AG04449 (cell line): ENCODE measurements at regions not wholly inside any gene's neighbourhood (a gene's known extent, or its start where the extent isn't known, plus 50 kb on each side); places are given as distances from the start of the nearest gene placed in this dataset.

Source experiments
- CTCF ChIA-PET: fragments of 350-600 bp; formaldehyde crosslinking; extraction: SDS; loops from one replicate; lab custom pipeline; 2021; ENCODE audit warnings: antibody characterized with exemption; lab: Yijun Ruan, JAX
- POLR2A ChIA-PET: fragments of 400-600, 350-600 bp; formaldehyde crosslinking; extraction: SDS; loops from one replicate; lab custom pipeline; 2020; ENCODE audit warnings: antibody characterized with exemption, inconsistent platforms; lab: Yijun Ruan, JAX
- DNase-seq: peaks from one replicate; pipeline ENCODE4 v3.0.0-alpha.2; 2010; ENCODE audit warnings: low read depth, low spot score
- H3K4me3 ChIP-seq: 2 replicates; pipeline ENCODE4 v1.5.1; 2011; ENCODE audit warnings: low read depth, mild to moderate bottlenecking, control low read depth, low read length
- TF ChIP-seq, protein P1 (sequence below): IDR thresholded peaks from one replicate; pipeline ENCODE4 v1.5.1; 2011; ENCODE audit warnings: mild to moderate bottlenecking, moderate library complexity, low read length, control low read depth, inconsistent platforms; ENCODE audit not compliant: insufficient read depth; ENCODE audit errors: missing control alignments

DNA sequence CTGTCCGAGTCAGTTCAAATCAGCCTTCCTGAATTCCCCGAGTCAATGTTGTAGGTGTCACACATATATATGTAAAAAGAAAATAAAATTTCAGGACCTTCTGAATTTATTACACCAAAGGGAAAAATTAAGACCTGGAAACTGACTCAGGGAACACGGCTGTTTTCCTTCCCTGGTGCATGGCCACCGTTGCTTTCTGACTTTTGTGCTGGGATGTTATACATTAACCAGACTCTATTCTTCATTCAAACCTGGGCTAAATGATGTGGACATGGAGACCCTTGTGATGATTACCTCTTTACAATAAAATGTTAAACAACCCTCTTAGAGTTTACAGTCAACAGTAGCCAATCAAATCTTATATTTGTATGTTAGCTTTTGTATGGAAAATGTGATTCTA lies 51.4 kb upstream of the PLEKHG1 start:
- POLR2A ChIA-PET, result no interaction called here
- DNase-seq, result no peak
- H3K4me3 ChIP-seq, result no peak overlapping the region
- CTCF ChIA-PET, result no interaction called here
- TF ChIP-seq, protein P1, sequence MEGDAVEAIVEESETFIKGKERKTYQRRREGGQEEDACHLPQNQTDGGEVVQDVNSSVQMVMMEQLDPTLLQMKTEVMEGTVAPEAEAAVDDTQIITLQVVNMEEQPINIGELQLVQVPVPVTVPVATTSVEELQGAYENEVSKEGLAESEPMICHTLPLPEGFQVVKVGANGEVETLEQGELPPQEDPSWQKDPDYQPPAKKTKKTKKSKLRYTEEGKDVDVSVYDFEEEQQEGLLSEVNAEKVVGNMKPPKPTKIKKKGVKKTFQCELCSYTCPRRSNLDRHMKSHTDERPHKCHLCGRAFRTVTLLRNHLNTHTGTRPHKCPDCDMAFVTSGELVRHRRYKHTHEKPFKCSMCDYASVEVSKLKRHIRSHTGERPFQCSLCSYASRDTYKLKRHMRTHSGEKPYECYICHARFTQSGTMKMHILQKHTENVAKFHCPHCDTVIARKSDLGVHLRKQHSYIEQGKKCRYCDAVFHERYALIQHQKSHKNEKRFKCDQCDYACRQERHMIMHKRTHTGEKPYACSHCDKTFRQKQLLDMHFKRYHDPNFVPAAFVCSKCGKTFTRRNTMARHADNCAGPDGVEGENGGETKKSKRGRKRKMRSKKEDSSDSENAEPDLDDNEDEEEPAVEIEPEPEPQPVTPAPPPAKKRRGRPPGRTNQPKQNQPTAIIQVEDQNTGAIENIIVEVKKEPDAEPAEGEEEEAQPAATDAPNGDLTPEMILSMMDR, result no peak

DNA sequence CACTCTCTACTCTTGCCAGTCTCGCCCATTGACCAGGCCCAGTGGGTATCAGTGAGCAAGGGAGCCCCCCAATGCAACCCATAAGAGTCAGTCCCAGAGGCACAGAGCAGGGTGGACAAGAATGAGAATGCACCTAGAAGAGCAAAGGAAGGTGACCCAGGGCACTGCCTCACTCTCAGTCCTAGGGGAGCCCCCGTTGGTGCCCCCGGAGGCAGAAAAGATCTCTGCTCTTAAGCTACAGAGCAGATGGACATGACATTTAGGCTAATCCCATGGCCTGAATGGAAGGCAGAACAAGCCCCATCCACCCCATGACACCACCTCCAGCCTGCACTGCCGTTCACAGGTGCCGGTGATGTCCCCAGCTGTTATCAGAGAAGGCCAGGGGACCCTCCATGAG lies 50.7 kb upstream of the PLEKHG1 start:
- ChIA-PET CTCF (no interaction called here), POLR2A (no interaction called here)
- TF ChIP-seq, protein P1, result no peak
- no peak overlapping the region for H3K4me3 ChIP-seq
- no peak for DNase-seq

DNA sequence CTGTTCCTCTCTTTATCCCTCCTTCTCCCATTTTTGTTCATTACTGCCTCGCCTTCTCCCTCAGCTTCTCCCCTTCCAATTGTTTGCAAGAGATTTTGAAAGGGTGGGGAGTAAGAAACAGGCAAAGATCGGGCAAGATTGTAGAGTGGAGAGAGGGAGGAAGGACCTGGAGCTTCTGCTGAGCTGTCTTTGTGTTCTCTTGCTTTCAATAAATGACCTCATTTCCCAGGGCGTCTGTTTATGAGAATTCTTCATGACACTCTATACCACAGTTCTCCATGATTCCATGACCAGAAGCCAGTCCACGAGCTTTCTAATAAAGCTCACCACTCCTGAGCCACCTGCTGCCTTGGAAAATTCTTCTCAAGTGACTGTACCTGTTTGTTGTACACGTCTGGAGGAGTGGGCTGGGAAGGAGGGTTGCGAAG lies 50.0 kb upstream of the PLEKHG1 start:
- CTCF ChIA-PET, result no interaction called here
- TF ChIP-seq, protein P1, result no peak
- no peak for DNase-seq
- POLR2A ChIA-PET, result no interaction called here
- no peak overlapping the region for H3K4me3 ChIP-seq
